ENCODE measurements at regions not wholly inside any gene's neighbourhood (a gene's known extent, or its start where the extent isn't known, plus 50 kb on each side); places are given as distances from the start of the nearest gene placed in this dataset.

- DNase-seq (ENCODE audit: low read depth in 1 of 2, low spot score in 1 of 2): no peak
- H3K27ac ChIP-seq (replicated peaks): no peak overlapping the region
- no peaks in the 10 kb centered on the region for H3K27me3 ChIP-seq (ENCODE audit: insufficient read depth, poor library complexity, severe bottlenecking)
- H3K4me3 ChIP-seq (replicated peaks; ENCODE audit: insufficient read depth, low read length): no peak overlapping the region
- no peak for TF ChIP-seq CTCF (IDR thresholded peaks at IDR 0.05; ENCODE audit: insufficient read depth, low read length)
- no peak for TF ChIP-seq SPI1 (IDR thresholded peaks at IDR 0.05; ENCODE audit: borderline replicate concordance, low read depth)
- TF ChIP-seq REST (IDR thresholded peaks at IDR 0.05; ENCODE audit: insufficient replicate concordance, low read depth): no peak
- no peak for TF ChIP-seq GABPA (IDR thresholded peaks at IDR 0.05; ENCODE audit: low read depth)
- no peak for TF ChIP-seq POLR2AphosphoS5 (IDR thresholded peaks at IDR 0.05; ENCODE audit: low read depth)
Measured at GRCh38 chr4:177862541-177863176, 420.4 kb upstream of the AGA start.

DNA sequence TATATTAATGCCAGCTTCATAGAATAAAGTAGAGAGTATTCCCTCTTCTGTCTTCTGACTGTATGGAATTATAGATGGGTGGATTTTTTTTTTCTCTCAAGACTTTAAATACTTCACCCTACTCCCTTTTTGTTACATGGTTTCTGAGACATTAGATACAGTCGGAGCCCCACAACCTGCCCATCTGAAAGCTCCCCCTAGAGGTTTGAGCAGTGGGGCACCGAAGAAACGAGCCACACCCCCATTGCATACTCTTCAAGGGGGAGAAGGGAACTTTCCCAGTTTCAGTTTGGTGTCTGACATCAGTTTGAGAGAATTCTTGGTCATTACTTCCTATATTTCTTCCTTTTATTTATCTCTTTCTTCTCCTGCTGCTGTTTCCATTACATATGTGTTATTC lies 437.6 kb upstream of the AGA start:
- DNase-seq (ENCODE audit: low read depth in 1 of 2, low spot score in 1 of 2): no peak
- H3K27me3 ChIP-seq (ENCODE audit: insufficient read depth, poor library complexity, severe bottlenecking): peaks cover 2% of the 10 kb centered on the region
- H3K27ac ChIP-seq (replicated peaks): no peak overlapping the region
- no peak for TF ChIP-seq REST (IDR thresholded peaks at IDR 0.05; ENCODE audit: insufficient replicate concordance, low read depth)
- no peak for TF ChIP-seq POLR2AphosphoS5 (IDR thresholded peaks at IDR 0.05; ENCODE audit: low read depth)
- no peak for TF ChIP-seq GABPA (IDR thresholded peaks at IDR 0.05; ENCODE audit: low read depth)
- TF ChIP-seq CTCF (IDR thresholded peaks at IDR 0.05; ENCODE audit: insufficient read depth, low read length): no peak
- TF ChIP-seq SPI1 (IDR thresholded peaks at IDR 0.05; ENCODE audit: borderline replicate concordance, low read depth): no peak
- H3K4me3 ChIP-seq (replicated peaks; ENCODE audit: insufficient read depth, low read length): no peak overlapping the region

GRCh38 chr4:177895136-177895535 lies 452.9 kb upstream of the AGA start:
- no peak for DNase-seq (ENCODE audit: low read depth in 1 of 2, low spot score in 1 of 2)
- Histone ChIP-seq H3K4me3 (replicated peaks; ENCODE audit: insufficient read depth, low read length) (no peak overlapping the region), H3K27me3 (ENCODE audit: insufficient read depth, poor library complexity, severe bottlenecking) (no peaks in the 10 kb centered on the region), H3K27ac (replicated peaks) (no peak overlapping the region)
- no peak for TF ChIP-seq POLR2AphosphoS5 (IDR thresholded peaks at IDR 0.05; ENCODE audit: low read depth)
- no peak for TF ChIP-seq REST (IDR thresholded peaks at IDR 0.05; ENCODE audit: insufficient replicate concordance, low read depth)
- TF ChIP-seq GABPA (IDR thresholded peaks at IDR 0.05; ENCODE audit: low read depth): no peak
- no peak for TF ChIP-seq SPI1 (IDR thresholded peaks at IDR 0.05; ENCODE audit: borderline replicate concordance, low read depth)
- TF ChIP-seq CTCF (IDR thresholded peaks at IDR 0.05; ENCODE audit: insufficient read depth, low read length): no peak

All from HL-60 (cell line).